ENCODE measurements at regions not wholly inside any gene's neighbourhood (a gene's known extent, or its start where the extent isn't known, plus 50 kb on each side); places are given as distances from the start of the nearest gene placed in this dataset.

- TF ChIP-seq POLR2A (IDR thresholded peaks at IDR 0.05) = no peak
- TF ChIP-seq, protein P1, sequence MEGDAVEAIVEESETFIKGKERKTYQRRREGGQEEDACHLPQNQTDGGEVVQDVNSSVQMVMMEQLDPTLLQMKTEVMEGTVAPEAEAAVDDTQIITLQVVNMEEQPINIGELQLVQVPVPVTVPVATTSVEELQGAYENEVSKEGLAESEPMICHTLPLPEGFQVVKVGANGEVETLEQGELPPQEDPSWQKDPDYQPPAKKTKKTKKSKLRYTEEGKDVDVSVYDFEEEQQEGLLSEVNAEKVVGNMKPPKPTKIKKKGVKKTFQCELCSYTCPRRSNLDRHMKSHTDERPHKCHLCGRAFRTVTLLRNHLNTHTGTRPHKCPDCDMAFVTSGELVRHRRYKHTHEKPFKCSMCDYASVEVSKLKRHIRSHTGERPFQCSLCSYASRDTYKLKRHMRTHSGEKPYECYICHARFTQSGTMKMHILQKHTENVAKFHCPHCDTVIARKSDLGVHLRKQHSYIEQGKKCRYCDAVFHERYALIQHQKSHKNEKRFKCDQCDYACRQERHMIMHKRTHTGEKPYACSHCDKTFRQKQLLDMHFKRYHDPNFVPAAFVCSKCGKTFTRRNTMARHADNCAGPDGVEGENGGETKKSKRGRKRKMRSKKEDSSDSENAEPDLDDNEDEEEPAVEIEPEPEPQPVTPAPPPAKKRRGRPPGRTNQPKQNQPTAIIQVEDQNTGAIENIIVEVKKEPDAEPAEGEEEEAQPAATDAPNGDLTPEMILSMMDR (IDR thresholded peaks at IDR 0.05) = no peak
- no peak for TF ChIP-seq EP300 (IDR thresholded peaks at IDR 0.05)
Measured at GRCh38 chr3:177928172-177928873, 607.9 kb upstream of the KCNMB2 start.

Data from ovary (tissue), 3 donors.